ENCODE measurements at regions not wholly inside any gene's neighbourhood (a gene's known extent, or its start where the extent isn't known, plus 50 kb on each side); places are given as distances from the start of the nearest gene placed in this dataset.

DNA sequence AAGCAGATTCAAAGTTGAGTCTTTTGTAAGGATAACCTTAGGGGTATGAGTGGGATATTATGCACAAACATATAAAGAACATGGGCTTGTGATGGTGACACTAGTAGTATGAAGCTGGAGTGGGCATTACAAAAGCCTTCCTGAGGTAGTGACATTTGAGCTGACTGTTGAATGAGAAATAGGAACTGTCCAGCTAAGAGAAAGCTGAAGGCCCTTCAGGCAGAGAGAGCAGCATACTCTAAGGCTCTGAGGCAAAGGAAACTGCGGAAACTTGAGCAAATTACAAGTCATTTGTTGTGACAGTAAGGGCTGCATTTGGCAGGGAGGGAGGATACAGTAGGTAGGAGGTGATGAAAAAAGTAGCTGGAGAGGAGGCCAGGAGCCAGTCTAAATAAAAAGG lies 190.7 kb upstream of the CD96 start:
- no peak for DNase-seq (ENCODE audit: low read depth, low spot score)

GRCh38 chr3:111352585-111352984 lies 189.4 kb upstream of the CD96 start:
- no peak for DNase-seq (ENCODE audit: low read depth, low spot score)

DNA sequence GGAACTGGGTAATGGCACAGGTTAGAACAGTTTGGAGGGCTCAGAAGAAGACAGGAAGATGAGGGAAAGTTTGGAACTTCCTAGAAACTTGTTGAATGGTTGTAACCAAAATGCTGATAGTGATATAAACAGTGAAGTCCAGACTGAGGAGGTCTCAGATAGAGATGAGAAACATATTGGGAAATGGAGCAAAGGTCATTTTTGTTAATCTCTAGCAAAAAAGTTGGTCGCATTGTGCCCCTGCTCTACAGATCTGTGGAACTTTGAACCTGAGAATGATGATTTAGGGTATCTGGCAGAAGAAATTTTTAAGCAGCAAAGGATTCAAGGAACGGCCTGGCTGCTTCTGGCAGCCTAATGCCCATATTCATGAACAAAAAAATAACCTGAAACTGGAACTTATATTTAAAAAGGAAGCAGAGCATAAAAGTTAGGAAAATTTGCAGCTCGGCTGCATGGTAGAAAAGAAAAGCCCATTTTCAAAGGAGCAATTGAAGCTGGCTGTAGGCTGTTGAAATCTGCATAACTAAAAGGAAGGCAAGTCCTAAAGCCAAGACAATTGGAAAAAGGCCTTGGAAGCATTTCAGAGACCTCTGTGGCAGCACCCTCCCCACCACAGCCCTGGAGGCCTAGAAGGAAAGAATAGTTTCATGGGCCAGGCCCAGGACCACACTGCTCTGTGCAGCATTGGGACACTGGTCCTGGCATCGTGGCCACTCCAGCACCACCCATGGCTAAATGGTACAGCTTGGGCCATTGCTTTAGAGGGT lies 182.6 kb upstream of the CD96 start:
- DNase-seq (ENCODE audit: low read depth, low spot score), result no peak

DNA sequence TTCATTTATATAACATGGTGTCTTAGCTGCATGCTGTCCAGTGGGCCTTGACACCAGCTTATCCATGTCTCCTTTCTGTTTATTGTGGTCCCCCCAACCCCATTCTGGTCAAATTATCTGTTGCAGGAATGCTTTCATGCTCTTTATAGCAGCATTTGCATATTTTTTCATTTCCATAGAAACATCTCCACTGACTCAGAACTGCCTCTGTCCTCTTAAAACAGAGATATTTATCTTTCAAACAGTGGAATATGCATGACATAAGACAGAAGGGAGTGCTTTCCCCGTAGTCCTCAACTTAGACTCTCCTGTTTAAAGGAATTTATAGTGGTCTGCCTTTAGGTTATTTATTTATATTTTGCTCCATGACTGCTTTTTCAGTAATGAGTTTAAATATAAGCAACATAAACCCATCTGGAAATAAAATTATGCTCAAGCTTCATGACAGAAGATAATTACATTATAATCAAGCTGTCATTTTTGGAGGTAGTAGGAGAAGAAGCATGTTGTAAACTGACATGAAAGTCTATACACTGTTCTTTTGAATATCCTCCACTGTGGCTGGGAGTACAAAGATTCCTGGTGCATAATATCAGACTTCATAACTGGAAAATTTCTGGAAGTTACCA lies 179.5 kb upstream of the CD96 start:
- no peak for DNase-seq (ENCODE audit: low read depth, low spot score)

DNA sequence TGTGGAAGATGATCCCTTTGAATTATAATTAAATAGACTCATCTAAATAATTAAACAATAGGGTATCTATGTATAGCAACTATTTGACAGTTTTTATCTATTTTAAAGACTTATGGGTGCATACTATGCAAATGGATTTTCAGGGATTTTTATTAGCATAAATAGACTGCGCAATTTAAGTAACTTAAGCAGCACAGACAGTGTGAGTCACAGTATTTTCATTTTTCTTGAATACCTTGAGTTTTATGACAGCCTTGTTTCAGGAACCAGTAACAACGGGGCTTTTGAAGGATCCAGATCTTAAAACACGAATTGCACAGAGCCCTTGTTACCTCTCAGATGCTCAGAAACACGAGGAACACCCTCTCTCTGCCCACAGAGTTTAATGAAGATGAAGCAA lies 175.5 kb upstream of the CD96 start:
- DNase-seq (ENCODE audit: low read depth, low spot score), result no peak

DNA sequence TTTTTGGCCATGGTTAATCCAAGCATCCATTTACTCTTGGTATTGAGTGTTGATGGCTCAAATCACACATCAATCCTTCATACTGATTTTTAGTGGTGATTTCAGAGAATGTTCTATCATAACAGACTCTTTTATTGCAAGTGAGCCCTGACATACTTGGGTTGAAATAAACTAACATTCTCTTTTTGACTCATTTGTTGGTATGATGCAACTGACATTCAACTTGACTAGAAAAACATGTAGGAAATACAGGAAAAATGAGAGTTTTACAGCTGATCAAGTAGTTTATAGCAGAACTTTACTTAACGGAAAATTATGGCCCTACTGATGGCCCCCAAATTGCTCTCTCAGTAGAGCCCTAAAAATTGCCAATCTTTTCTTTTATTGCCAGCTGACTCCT lies 173.9 kb upstream of the CD96 start:
- DNase-seq (ENCODE audit: low read depth, low spot score), result no peak

GRCh38 chr3:111369958-111370357 lies 172.0 kb upstream of the CD96 start:
- DNase-seq (ENCODE audit: low read depth, low spot score), result no peak

GRCh38 chr3:111373239-111373638 lies 168.8 kb upstream of the CD96 start:
- DNase-seq (ENCODE audit: low read depth, low spot score), result no peak

DNA sequence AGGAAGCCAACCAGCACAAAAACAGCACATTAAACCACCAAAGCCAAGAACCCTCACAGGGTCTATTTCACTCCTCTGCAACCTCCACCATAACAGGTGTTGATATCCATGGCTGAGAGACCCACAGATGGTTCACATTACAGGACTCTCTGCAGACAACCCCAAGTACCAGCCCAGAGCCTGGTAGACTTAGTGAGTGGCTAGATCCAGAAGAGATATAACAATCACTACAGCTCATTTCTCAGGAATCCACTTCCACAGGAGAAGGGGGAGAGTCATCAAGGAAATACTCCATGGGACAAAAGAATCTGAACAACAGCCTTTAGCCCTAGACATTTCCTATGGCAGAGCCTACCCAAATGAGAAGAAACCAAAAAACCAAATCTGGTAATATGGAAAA lies 168.1 kb upstream of the CD96 start:
- DNase-seq (ENCODE audit: low read depth, low spot score), result no peak

DNA sequence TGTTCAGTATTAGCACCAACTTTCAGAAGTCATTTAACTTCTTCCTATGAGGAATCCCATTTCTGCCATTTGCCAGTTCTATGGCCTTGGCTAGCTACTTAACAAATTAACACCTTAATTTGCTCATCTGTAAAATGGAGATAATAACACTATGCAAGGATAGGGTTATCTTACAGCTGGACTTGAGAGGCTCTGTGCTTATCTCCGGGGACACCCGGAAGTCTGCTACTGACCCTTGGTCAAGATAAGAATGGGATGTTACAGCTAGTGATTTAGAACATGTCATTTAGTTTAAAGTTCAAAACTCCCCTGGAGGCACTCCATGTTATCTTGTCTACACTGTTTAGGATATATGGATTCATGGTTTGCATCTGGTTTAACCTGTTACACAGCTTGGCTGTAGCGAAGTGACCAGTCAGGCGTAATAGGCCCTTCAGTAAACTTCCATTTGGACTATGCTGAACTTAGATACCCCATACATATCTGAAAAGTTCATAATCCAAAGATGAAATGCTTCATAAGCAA lies 156.0 kb upstream of the CD96 start:
- no peak for DNase-seq (ENCODE audit: low read depth, low spot score)

- DNase-seq (ENCODE audit: low read depth, low spot score), result no peak
Observed at GRCh38 chr3:111392894-111393398, 149.1 kb upstream of the CD96 start.

GRCh38 chr3:111412656-111413055 lies 129.3 kb upstream of the CD96 start:
- no peak for DNase-seq (ENCODE audit: low read depth, low spot score)

GRCh38 chr3:111414531-111414930 lies 127.5 kb upstream of the CD96 start:
- no peak for DNase-seq (ENCODE audit: low read depth, low spot score)

GRCh38 chr3:111415018-111415417 lies 127.0 kb upstream of the CD96 start:
- DNase-seq (ENCODE audit: low read depth, low spot score), result no peak

- DNase-seq (ENCODE audit: low read depth, low spot score), result no peak
Observed at GRCh38 chr3:111418391-111418790, 123.6 kb upstream of the CD96 start.

GRCh38 chr3:111428301-111428700 lies 113.7 kb upstream of the CD96 start:
- DNase-seq (ENCODE audit: low read depth, low spot score), result no peak

DNA sequence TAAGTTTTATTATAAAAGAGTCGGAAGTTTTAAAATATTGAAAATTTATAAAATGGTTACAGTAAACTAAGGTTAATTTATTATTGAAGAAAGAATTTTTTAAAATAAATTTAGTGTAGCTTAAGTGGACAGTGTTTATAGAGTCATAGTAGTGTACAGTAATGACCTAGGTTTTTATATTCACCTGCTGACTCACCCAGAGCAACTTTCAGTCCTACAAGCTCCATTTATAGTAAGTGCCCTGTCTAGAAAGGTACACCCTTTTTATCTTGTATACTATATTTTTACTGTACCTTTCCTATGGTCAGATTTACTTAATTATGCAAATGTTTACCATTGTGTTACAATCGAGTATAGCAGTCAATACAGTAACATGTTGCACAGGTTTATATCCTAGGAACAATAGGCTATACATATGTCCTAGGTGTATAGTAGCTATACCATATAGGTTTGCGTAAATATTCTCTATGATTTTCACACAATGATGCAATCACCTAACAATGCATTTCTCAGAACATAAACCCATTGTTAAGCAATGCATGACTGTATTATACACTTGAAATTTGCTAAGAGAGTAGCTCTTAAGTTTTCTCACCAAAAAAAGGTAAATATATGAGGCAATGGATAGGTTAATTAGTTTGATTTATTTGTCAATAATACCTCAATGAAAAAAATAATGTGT lies 106.9 kb upstream of the CD96 start:
- no peak for DNase-seq (ENCODE audit: low read depth, low spot score)

DNA sequence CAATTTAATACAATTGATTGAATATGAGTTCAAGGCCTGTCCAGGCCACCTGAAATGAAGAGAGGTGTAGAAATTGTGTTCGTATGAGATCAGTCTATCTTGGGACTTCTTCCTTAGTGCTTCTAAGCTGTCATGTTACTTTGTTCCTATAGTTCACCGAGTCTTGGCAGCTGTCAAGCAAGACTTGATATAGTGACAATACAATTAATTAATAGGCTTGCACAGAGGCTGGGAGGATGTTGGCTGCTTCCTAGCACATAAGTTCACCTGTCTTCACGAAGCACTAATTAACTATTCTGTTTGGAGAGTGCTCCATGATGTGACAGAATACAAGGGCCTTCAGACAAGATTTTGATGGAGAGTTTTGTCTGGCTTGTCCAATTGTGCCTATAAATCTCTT lies 103.7 kb upstream of the CD96 start:
- DNase-seq (ENCODE audit: low read depth, low spot score), result no peak

GRCh38 chr3:111454551-111454950 lies 87.4 kb upstream of the CD96 start:
- DNase-seq (ENCODE audit: low read depth, low spot score), result no peak

DNA sequence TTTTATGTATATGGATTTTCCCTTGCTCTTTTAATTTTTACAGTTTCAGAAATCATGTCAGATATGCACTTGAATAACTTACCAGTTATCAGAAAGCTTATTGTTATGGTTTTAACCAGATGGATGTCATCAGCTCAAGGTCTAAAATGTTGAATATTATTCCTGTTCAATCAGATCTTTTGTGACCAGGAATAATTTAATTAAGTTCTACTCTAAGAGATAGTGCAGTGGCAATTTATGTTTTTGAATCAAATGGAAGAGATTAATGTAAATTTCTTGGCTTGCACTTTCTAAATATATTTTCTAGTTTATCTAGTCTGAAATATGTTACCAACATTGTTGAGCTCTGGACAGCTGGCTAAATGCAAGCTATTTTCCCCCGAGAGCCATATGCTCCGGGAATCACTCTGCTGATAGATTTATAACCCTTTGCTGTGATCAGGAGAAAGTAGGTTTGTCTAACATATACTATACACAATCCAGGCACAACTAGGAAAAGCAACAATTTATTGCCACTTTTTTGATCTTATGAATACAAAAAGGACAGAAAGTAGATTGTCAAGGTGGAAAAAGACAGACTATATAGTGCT lies 76.8 kb upstream of the CD96 start:
- no peak for DNase-seq (ENCODE audit: low read depth, low spot score)

DNA sequence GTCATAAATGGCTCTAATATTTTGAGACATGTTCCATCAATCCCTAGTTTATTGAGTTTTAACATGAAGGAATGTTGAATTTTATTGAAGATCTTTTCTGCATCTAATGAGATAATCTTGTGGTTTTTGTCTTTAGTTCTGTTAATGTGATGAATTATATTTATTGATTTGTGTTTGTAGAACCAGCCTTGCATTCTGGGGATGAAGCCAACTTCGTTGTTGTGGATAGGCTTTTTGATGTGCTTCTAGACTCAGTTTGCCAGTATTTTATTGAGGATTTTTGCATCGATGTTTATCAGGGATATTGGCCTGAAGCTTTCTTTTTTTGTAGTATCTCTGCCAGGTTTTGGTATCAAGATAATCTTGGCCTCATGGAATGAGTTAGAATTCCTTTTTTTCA lies 72.0 kb upstream of the CD96 start:
- no peak for DNase-seq (ENCODE audit: low read depth, low spot score)

GRCh38 chr3:111471831-111472230 lies 70.2 kb upstream of the CD96 start:
- DNase-seq (ENCODE audit: low read depth, low spot score), result no peak

All from pulmonary artery endothelial cell (primary cell).